WTC11 (cell line): ENCODE measurements at regions not wholly inside any gene's neighbourhood (a gene's known extent, or its start where the extent isn't known, plus 50 kb on each side); places are given as distances from the start of the nearest gene placed in this dataset.
"Not testable (repeated sequence)": the region's sequence is repeated elsewhere in the genome, so short reads cannot be mapped to it uniquely, and the experiment has no call there.

Experiments used
- ATAC-seq: fragments of 200-7000 bp; cut with Tn5 transposase; 2 replicates; pipeline ENCODE4 v1.10.0; 2021; ENCODE audit warnings: mild to moderate bottlenecking, moderate library complexity
- CTCF ChIA-PET: fragments of 300-600 bp; sonication (Branson Sonifier 250); formaldehyde crosslinking; loops from one replicate; lab custom pipeline; 2021; ENCODE audit warnings: antibody characterized with exemption; lab: Charles Lee
- POLR2A ChIA-PET: fragments of 350-600 bp; sonication (Branson Sonifier 250); formaldehyde crosslinking; loops from one replicate; lab custom pipeline; 2021; ENCODE audit warnings: antibody characterized with exemption; lab: Charles Lee
- DNase-seq: peaks from one replicate; pipeline ENCODE4 v3.0.0; 2021; ENCODE audit warnings: low spot score
- H3K27ac Mint-ChIP-seq: 2 replicates; pipeline ENCODE4 v1.8.0; 2021; ENCODE audit warnings: mixed read lengths
- H3K27me3 Mint-ChIP-seq: 2 replicates; pipeline ENCODE4 v1.8.0; 2021; ENCODE audit warnings: low read depth, mild to moderate bottlenecking, moderate library complexity, mixed read lengths
- H3K36me3 Mint-ChIP-seq: 2 replicates; pipeline ENCODE4 v1.8.0; 2021; ENCODE audit warnings: mixed read lengths
- H3K4me1 Mint-ChIP-seq: 2 replicates; pipeline ENCODE4 v1.8.0; 2022; ENCODE audit warnings: mixed read lengths
- H3K4me3 Mint-ChIP-seq: 2 replicates; pipeline ENCODE4 v1.8.0; 2021; ENCODE audit warnings: mild to moderate bottlenecking, moderate library complexity, mixed read lengths
- H3K9me3 Mint-ChIP-seq: 2 replicates; pipeline ENCODE4 v1.8.0; 2021; ENCODE audit warnings: mixed read lengths
- AFF4 ChIP-seq: sonication (generic); formaldehyde crosslinking; IDR thresholded peaks from 2 replicates; pipeline ENCODE4 v1.8.1; 2023; ENCODE audit warnings: mild to moderate bottlenecking, missing genetic modification reagents, borderline replicate concordance
- E2F5 ChIP-seq: sonication (generic); formaldehyde crosslinking; IDR thresholded peaks from 2 replicates; pipeline ENCODE4 v1.8.1; 2022; ENCODE audit warnings: mild to moderate bottlenecking, moderate library complexity, missing genetic modification reagents
- ETV6 ChIP-seq: sonication (generic); formaldehyde crosslinking; IDR thresholded peaks from 2 replicates; pipeline ENCODE4 v1.8.1; 2022; ENCODE audit warnings: mild to moderate bottlenecking, missing genetic modification reagents
- GTF2I ChIP-seq: fragments of 250-450 bp; sonication (Bioruptor Pico); conservative IDR thresholded peaks from 2 replicates; pipeline ENCODE4 v1.4.0; 2021; ENCODE audit warnings: mild to moderate bottlenecking
- JAZF1 ChIP-seq: fragments of 250-450 bp; sonication (Bioruptor Pico); IDR thresholded peaks from 2 replicates; pipeline ENCODE4 v1.9.0; 2021; ENCODE audit warnings: moderate library complexity, mild to moderate bottlenecking, inconsistent platforms
- JUN ChIP-seq: sonication (generic); formaldehyde crosslinking; IDR thresholded peaks from 2 replicates; pipeline ENCODE4 v1.8.0; 2023; ENCODE audit warnings: mild to moderate bottlenecking, missing genetic modification reagents
- NFYB ChIP-seq: sonication (generic); formaldehyde crosslinking; conservative IDR thresholded peaks from 2 replicates; pipeline ENCODE4 v1.8.0; 2022; ENCODE audit warnings: low read depth, missing genetic modification reagents
- OVOL2 ChIP-seq: fragments of 250-450 bp; sonication (Bioruptor Pico); IDR thresholded peaks from 2 replicates; pipeline ENCODE4 v1.9.0; 2021; ENCODE audit warnings: mild to moderate bottlenecking, borderline replicate concordance
- SMAD4 ChIP-seq: sonication (generic); formaldehyde crosslinking; IDR thresholded peaks from 2 replicates; pipeline ENCODE4 v1.8.0; 2022; ENCODE audit warnings: mild to moderate bottlenecking, missing genetic modification reagents
- SP1 ChIP-seq: sonication (generic); formaldehyde crosslinking; conservative IDR thresholded peaks from 2 replicates; pipeline ENCODE4 v1.8.1; 2022; ENCODE audit warnings: missing genetic modification reagents
- ZNF219 ChIP-seq: sonication (generic); formaldehyde crosslinking; IDR thresholded peaks from 2 replicates; pipeline ENCODE4 v1.8.0; 2023; ENCODE audit warnings: missing genetic modification reagents, mild to moderate bottlenecking, borderline replicate concordance
- ZNF423 ChIP-seq: fragments of 250-450 bp; sonication (Bioruptor Pico); IDR thresholded peaks from 2 replicates; pipeline ENCODE4 v2.1.2; 2022; ENCODE audit warnings: mild to moderate bottlenecking, moderate library complexity
- ZNF532 ChIP-seq: fragments of 250-450 bp; sonication (Bioruptor Pico); IDR thresholded peaks from 2 replicates; pipeline ENCODE4 v1.9.0; 2021; ENCODE audit warnings: mild to moderate bottlenecking, borderline replicate concordance
- ZNF671 ChIP-seq: fragments of 250-450 bp; sonication (Bioruptor Pico); IDR thresholded peaks from 2 replicates; pipeline ENCODE4 v1.8.0; 2021; ENCODE audit warnings: mild to moderate bottlenecking
- TF ChIP-seq, protein P1 (sequence below): sonication (generic); formaldehyde crosslinking; conservative IDR thresholded peaks from 2 replicates; pipeline ENCODE4 v1.8.1; 2022; ENCODE audit warnings: mild to moderate bottlenecking, missing genetic modification reagents
- TF ChIP-seq, protein P2 (sequence below): sonication (generic); formaldehyde crosslinking; IDR thresholded peaks from 2 replicates; pipeline ENCODE4 v1.8.1; 2023; ENCODE audit warnings: mild to moderate bottlenecking, missing genetic modification reagents
- TF ChIP-seq, protein P3 (sequence below): fragments of 250-450 bp; sonication (Bioruptor Pico); IDR thresholded peaks from 2 replicates; pipeline ENCODE4 v2.1.2; 2022; ENCODE audit warnings: mild to moderate bottlenecking, moderate library complexity
- TF ChIP-seq, protein P4 (sequence below): sonication (generic); formaldehyde crosslinking; IDR thresholded peaks from 2 replicates; pipeline ENCODE4 v1.8.1; 2023; ENCODE audit warnings: mild to moderate bottlenecking, missing genetic modification reagents, moderate library complexity

GRCh38 chr14:105627701-105628100, 101.3 kb downstream of the TMEM121 start:
- no peak for DNase-seq
- no peak overlapping the region for H3K27ac Mint-ChIP-seq
- no peak for ATAC-seq
- H3K36me3 Mint-ChIP-seq: peaks cover 18% of the 10 kb centered on the region
- CTCF ChIA-PET: no interaction called here
- H3K27me3 Mint-ChIP-seq: no peaks in the 10 kb centered on the region; the same call in 1 of the 2 replicates
- peaks cover 11% of the 10 kb centered on the region for H3K9me3 Mint-ChIP-seq
- no peak overlapping the region for H3K4me3 Mint-ChIP-seq
- no peaks in the 10 kb centered on the region for H3K4me1 Mint-ChIP-seq
- POLR2A ChIA-PET: no interaction called here
- TF ChIP-seq GTF2I (CRISPR knock-in tag): no peak
- no peak for TF ChIP-seq AFF4 (CRISPR knock-in tag)
- no peak for TF ChIP-seq JAZF1 (CRISPR knock-in tag)
- TF ChIP-seq, protein P1, sequence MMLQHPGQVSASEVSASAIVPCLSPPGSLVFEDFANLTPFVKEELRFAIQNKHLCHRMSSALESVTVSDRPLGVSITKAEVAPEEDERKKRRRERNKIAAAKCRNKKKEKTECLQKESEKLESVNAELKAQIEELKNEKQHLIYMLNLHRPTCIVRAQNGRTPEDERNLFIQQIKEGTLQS: no peak
- TF ChIP-seq, protein P2, sequence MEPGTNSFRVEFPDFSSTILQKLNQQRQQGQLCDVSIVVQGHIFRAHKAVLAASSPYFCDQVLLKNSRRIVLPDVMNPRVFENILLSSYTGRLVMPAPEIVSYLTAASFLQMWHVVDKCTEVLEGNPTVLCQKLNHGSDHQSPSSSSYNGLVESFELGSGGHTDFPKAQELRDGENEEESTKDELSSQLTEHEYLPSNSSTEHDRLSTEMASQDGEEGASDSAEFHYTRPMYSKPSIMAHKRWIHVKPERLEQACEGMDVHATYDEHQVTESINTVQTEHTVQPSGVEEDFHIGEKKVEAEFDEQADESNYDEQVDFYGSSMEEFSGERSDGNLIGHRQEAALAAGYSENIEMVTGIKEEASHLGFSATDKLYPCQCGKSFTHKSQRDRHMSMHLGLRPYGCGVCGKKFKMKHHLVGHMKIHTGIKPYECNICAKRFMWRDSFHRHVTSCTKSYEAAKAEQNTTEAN (CRISPR knock-in tag): no peak
- no peak for TF ChIP-seq SP1
- TF ChIP-seq ZNF532 (CRISPR knock-in tag): no peak
- TF ChIP-seq, protein P3, sequence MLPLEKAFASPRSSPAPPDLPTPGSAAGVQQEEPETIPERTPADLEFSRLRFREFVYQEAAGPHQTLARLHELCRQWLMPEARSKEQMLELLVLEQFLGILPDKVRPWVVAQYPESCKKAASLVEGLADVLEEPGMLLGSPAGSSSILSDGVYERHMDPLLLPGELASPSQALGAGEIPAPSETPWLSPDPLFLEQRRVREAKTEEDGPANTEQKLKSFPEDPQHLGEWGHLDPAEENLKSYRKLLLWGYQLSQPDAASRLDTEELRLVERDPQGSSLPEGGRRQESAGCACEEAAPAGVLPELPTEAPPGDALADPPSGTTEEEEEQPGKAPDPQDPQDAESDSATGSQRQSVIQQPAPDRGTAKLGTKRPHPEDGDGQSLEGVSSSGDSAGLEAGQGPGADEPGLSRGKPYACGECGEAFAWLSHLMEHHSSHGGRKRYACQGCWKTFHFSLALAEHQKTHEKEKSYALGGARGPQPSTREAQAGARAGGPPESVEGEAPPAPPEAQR (CRISPR knock-in tag): no peak
- no peak for TF ChIP-seq E2F5
- TF ChIP-seq OVOL2 (CRISPR knock-in tag): no peak
- no peak for TF ChIP-seq ZNF219 (CRISPR knock-in tag)
- TF ChIP-seq SMAD4: no peak
- TF ChIP-seq NFYB (CRISPR knock-in tag): no peak
- no peak for TF ChIP-seq ZNF671 (CRISPR knock-in tag)
- TF ChIP-seq, protein P4, sequence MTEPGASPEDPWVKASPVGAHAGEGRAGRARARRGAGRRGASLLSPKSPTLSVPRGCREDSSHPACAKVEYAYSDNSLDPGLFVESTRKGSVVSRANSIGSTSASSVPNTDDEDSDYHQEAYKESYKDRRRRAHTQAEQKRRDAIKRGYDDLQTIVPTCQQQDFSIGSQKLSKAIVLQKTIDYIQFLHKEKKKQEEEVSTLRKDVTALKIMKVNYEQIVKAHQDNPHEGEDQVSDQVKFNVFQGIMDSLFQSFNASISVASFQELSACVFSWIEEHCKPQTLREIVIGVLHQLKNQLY (CRISPR knock-in tag): no peak
- TF ChIP-seq ETV6 (CRISPR knock-in tag): no peak
- no peak for TF ChIP-seq JUN (CRISPR knock-in tag)
- no peak for TF ChIP-seq ZNF423 (CRISPR knock-in tag)

DNA sequence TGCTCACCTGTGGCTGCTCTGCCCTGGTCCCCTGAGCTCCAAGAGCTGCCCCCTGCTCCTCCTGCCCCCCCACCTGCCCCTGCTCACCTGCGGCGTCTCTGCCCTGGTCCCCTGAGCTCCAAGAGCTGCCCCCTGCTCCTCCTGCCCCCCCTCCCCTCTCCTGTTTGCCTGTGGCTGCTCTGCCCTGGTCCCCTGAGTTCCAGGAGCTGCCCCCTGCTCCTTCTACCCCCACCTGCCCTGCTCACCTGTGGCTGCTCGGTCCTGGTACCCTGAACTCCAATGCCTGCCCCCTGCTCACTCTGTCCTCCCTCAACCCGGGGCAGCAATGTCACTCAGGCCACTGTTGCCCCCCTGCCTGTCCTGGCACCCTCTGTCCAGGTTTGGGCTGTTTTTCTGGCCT, 101.7 kb downstream of the TMEM121 start:
- H3K4me3 Mint-ChIP-seq, CTCF ChIA-PET, ATAC-seq, H3K27ac Mint-ChIP-seq, H3K4me1 Mint-ChIP-seq, POLR2A ChIA-PET, H3K27me3 Mint-ChIP-seq, DNase-seq: not testable (repeated sequence)
- H3K9me3 Mint-ChIP-seq: peaks cover 11% of the 10 kb centered on the region
- H3K36me3 Mint-ChIP-seq: peaks cover 18% of the 10 kb centered on the region

GRCh38 chr14:105628531-105629067, 102.2 kb downstream of the TMEM121 start:
- Mint-ChIP-seq H3K36me3 (peaks cover 18% of the 10 kb centered on the region), H3K9me3 (peaks cover 14% of the 10 kb centered on the region)
- POLR2A ChIA-PET, ATAC-seq, DNase-seq, CTCF ChIA-PET, H3K4me1 Mint-ChIP-seq, H3K27ac Mint-ChIP-seq, H3K27me3 Mint-ChIP-seq, H3K4me3 Mint-ChIP-seq: not testable (repeated sequence)
